ENCODE measurements at regions not wholly inside any gene's neighbourhood (a gene's known extent, or its start where the extent isn't known, plus 50 kb on each side); places are given as distances from the start of the nearest gene placed in this dataset.

DNA sequence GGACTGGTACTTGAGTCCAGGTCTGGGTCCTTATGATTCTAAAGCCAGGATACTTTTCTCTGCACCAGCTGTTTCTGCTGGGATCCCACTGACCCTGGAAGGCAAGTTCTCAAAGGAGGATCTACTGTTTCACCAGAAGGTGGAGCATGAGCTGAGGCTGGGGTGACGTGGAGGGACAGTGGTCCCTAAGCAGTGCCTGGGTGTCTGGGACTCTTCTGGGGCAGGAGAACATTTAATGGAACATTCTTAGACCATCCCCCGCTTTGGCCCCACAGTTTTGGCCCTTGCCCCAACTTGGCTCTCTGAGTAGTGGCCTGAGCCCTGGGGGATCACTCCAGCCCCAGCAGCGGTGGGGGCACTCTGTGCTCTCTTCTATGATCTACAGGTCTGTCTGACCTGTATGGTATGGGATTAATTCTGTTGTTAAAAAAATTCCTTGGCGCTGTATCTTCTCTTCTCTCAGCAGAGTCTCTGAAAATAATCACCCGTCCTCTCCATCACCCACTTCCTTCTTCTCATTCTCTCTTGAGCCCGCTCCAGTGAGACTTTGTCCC, 60.3 kb upstream of the CSF3R start:
- no peak for TF ChIP-seq POLR2A (IDR thresholded peaks at IDR 0.05)
- TF ChIP-seq CTCF (IDR thresholded peaks at IDR 0.05), result no peak

All from esophagus squamous epithelium (tissue), 4 donors.